Ascending aorta (tissue), 2 donors: ENCODE measurements at regions not wholly inside any gene's neighbourhood (a gene's known extent, or its start where the extent isn't known, plus 50 kb on each side); places are given as distances from the start of the nearest gene placed in this dataset.

ENCODE experiments used
- DNase-seq, 2 donors: peaks; one replicate each; pipeline ENCODE4 v3.0.0-alpha.2; 2019; ENCODE audit warnings: low spot score in 2 of 2
- H3K27ac ChIP-seq, 2 donors: fragments of 200-600 bp; sonication (generic); one replicate each; pipeline ENCODE4 v1.5.1; 2016 to 2017; ENCODE audit warnings: mild to moderate bottlenecking in 1 of 2
- H3K27me3 ChIP-seq: fragments of 200-600 bp; sonication (generic); one replicate; pipeline ENCODE4 v1.5.1; 2017
- H3K36me3 ChIP-seq, 2 donors: fragments of 200-600 bp; sonication (generic); one replicate each; pipeline ENCODE4 v1.5.1; 2016
- H3K4me1 ChIP-seq, 2 donors: fragments of 200-600 bp; sonication (generic); one replicate each; pipeline ENCODE4 v1.5.1; 2016 to 2017; ENCODE audit warnings: mild to moderate bottlenecking in 1 of 2
- H3K4me3 ChIP-seq, 2 donors: fragments of 200-600 bp; sonication (generic); one replicate each; pipeline ENCODE4 v1.5.1; 2016 to 2017; ENCODE audit warnings: mild to moderate bottlenecking in 1 of 2
- H3K9me3 ChIP-seq, 2 donors: fragments of 200-600 bp; sonication (generic); one replicate each; pipeline ENCODE4 v1.5.1; 2016
- intact Hi-C: fragments of 100-400 bp; cut with DNase I; formaldehyde crosslinking; loops from one replicate; pipeline ENCODE4 v1.15.1; 2023
- TF ChIP-seq, protein P1 (sequence below), 3 experiments: fragments of 200-600 bp in 2 of 3; fragments of 450-650 bp in 1 of 3; sonication (generic) in 2 of 3; IDR thresholded peaks; one replicate each; pipeline ENCODE4 v1.5.1; 2016 to 2019; ENCODE audit warnings: antibody characterized with exemption in 3 of 3, mild to moderate bottlenecking in 1 of 3, moderate library complexity in 1 of 3

DNA sequence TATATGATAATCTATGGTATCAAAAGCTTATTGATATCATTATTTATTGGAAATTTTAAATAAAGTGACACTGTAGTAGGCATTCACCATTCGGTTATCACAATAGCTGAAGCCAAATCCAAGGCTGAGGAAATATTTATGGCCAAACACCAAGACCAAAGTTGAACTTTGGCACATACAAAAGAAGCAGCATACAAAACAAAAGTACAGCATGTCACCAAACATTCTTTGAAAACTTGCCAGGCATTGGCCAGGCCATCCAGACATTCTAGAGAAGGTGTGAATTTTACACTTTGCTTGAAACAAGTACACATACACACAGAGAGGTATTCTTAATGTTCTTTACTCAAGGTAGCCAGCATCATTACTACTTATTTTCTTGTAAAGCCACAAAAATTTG is 544.4 kb upstream of the CXADR start:
- Histone ChIP-seq H3K36me3 (no peaks in the 10 kb centered on the region), H3K27me3 (no peaks in the 10 kb centered on the region), H3K27ac (no peak overlapping the region), H3K9me3 (peaks cover 3 to 11% of the 10 kb centered on the region in 2 donors), H3K4me1 (peaks cover 0 to 2% of the 10 kb centered on the region in 2 donors), H3K4me3 (no peak overlapping the region)
- no peak for DNase-seq
- TF ChIP-seq, protein P1, sequence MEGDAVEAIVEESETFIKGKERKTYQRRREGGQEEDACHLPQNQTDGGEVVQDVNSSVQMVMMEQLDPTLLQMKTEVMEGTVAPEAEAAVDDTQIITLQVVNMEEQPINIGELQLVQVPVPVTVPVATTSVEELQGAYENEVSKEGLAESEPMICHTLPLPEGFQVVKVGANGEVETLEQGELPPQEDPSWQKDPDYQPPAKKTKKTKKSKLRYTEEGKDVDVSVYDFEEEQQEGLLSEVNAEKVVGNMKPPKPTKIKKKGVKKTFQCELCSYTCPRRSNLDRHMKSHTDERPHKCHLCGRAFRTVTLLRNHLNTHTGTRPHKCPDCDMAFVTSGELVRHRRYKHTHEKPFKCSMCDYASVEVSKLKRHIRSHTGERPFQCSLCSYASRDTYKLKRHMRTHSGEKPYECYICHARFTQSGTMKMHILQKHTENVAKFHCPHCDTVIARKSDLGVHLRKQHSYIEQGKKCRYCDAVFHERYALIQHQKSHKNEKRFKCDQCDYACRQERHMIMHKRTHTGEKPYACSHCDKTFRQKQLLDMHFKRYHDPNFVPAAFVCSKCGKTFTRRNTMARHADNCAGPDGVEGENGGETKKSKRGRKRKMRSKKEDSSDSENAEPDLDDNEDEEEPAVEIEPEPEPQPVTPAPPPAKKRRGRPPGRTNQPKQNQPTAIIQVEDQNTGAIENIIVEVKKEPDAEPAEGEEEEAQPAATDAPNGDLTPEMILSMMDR (IDR thresholded peaks at IDR 0.05) = no peak
- intact Hi-C loops = no loop called here

GRCh38 chr21:16969636-16970035 is 543.2 kb upstream of the CXADR start:
- Histone ChIP-seq H3K27me3 (no peaks in the 10 kb centered on the region), H3K4me3 (no peak overlapping the region), H3K9me3 (peaks cover 3 to 11% of the 10 kb centered on the region in 2 donors), H3K36me3 (no peaks in the 10 kb centered on the region), H3K27ac (no peak overlapping the region), H3K4me1 (peaks cover 0 to 2% of the 10 kb centered on the region in 2 donors)
- TF ChIP-seq, protein P1 (IDR thresholded peaks at IDR 0.05) = no peak
- intact Hi-C loops = no loop called here
- no peak for DNase-seq

DNA sequence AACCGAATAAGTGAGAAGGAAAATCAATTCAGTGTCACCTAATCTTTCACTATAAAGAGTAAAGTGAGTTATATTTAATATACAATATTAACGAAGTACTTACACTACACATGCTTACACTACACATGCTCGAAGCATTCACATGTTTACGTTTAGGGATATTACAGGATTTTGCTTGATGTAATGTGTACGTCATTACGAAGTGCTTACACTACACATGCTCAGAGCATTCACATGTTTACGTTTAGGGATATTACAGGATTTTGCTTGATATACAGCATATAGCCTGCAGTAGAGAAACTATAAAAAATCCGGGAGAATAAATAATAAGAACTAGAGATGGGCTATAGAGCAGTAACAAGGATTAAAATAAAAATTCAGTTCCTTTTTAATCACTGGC is 538.8 kb upstream of the CXADR start:
- TF ChIP-seq, protein P1 (IDR thresholded peaks at IDR 0.05) = no peak
- intact Hi-C loops = no loop called here

GRCh38 chr21:16976193-16976592 is 536.6 kb upstream of the CXADR start:
- Histone ChIP-seq H3K36me3 (no peaks in the 10 kb centered on the region), H3K4me1 (no peaks in the 10 kb centered on the region), H3K9me3 (no peaks in the 10 kb centered on the region), H3K27ac (no peak overlapping the region), H3K27me3 (no peaks in the 10 kb centered on the region), H3K4me3 (no peak overlapping the region)
- no peak for DNase-seq
- TF ChIP-seq, protein P1 (IDR thresholded peaks at IDR 0.05) = no peak
- intact Hi-C loops = no loop called here

More for the DNA sequence above, 538.8 kb upstream of the CXADR start:
- Histone ChIP-seq H3K9me3 (no peaks in the 10 kb centered on the region), H3K36me3 (no peaks in the 10 kb centered on the region), H3K27me3 (no peaks in the 10 kb centered on the region), H3K4me1 (peaks cover 0 to 2% of the 10 kb centered on the region in 2 donors), H3K27ac (no peak overlapping the region), H3K4me3 (no peak overlapping the region)
- DNase-seq = no peak

GRCh38 chr21:16978309-16978895 is 534.4 kb upstream of the CXADR start:
- no peaks in the 10 kb centered on the region for H3K9me3 ChIP-seq
- TF ChIP-seq, protein P1 (IDR thresholded peaks at IDR 0.05) = no peak
- no peak overlapping the region for H3K27ac ChIP-seq
- no peaks in the 10 kb centered on the region for H3K4me1 ChIP-seq
- no peak for DNase-seq
- no peaks in the 10 kb centered on the region for H3K36me3 ChIP-seq
- no peaks in the 10 kb centered on the region for H3K27me3 ChIP-seq
- H3K4me3 ChIP-seq = no peak overlapping the region
- intact Hi-C loops = no loop called here

- intact Hi-C loops = no loop called here
- DNase-seq = no peak
- Histone ChIP-seq H3K4me1 (no peaks in the 10 kb centered on the region), H3K27ac (no peak overlapping the region), H3K36me3 (no peaks in the 10 kb centered on the region), H3K4me3 (no peak overlapping the region), H3K9me3 (no peaks in the 10 kb centered on the region), H3K27me3 (no peaks in the 10 kb centered on the region)
- TF ChIP-seq, protein P1 (IDR thresholded peaks at IDR 0.05) = no peak
Measured at GRCh38 chr21:16979574-16979973, 533.3 kb upstream of the CXADR start.
